ENCODE measurements at regions not wholly inside any gene's neighbourhood (a gene's known extent, or its start where the extent isn't known, plus 50 kb on each side); places are given as distances from the start of the nearest gene placed in this dataset.
A peak's percentile ranks its signal among the peaks of the same experiment; 100 is the strongest.

DNA sequence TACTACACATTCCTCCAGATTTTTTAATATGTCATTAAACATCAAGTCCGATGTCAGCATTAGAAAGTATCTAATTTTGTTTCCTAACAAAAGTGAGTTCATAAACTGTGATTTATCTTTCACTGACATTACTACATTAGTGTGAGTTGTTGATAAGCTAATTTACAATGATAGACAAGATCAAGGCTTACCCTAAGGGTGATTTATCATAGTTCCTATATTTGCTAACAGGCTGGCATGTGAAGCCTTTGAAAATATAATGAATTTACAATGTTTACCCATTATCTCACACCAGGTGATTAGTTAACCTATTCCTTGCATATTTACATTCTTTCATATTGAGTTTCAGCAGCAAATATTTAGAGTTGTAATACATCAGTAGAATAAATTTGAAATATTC, 1096.9 kb upstream of the NUDT12 start:
- Histone ChIP-seq H3K4me1 (ENCODE audit: control insufficient read depth, extremely low read depth, insufficient read depth, low read length) (peaks cover 10% of the 10 kb centered on the region), H3K4me3 (replicated peaks in 1 of 3; ENCODE audit: insufficient read depth in 1 of 3, low read depth in 1 of 3, low read length in 3 of 3) (no peak overlapping the region), H3K36me3 (ENCODE audit: control insufficient read depth in 2 of 2, extremely low read depth in 1 of 2, insufficient read depth in 2 of 2, low read length in 2 of 2) (no peaks in the 10 kb centered on the region), H3K27ac (ENCODE audit: insufficient read depth, low read depth, low read length) (peak overlapping the region; percentile 13), H3K4me2 (ENCODE audit: insufficient read depth, low read length) (no peak overlapping the region), H3K9me3 (replicated peaks; ENCODE audit: control insufficient read depth, insufficient read depth, low read length) (no peaks in the 10 kb centered on the region), H2AFZ (ENCODE audit: low read depth, low read length) (no peak overlapping the region), H3K9ac (replicated peaks; ENCODE audit: extremely low read depth, insufficient read depth, low read length) (no peak overlapping the region), H3K27me3 (ENCODE audit: control insufficient read depth in 2 of 2, insufficient read depth in 2 of 2, low read length in 2 of 2) (no peaks in the 10 kb centered on the region), H3K9me1 (replicated peaks; ENCODE audit: control insufficient read depth, extremely low read depth, insufficient read depth, low read length) (no peaks in the 10 kb centered on the region), H4K20me1 (replicated peaks; ENCODE audit: control insufficient read depth, extremely low read depth, insufficient read depth, low read length) (no peaks in the 10 kb centered on the region), H3K79me2 (ENCODE audit: control insufficient read depth, insufficient read depth, low read length) (no peaks in the 10 kb centered on the region)
- intact Hi-C loops (cut with micrococcal nuclease) (no loop called here), dilution Hi-C loops (cut with MboI; ENCODE audit: extremely low pct_ligation_motif_present, low sequenced_read_pairs) (no loop called here)
- FAIRE-seq (no peak), DNase-seq (ENCODE audit: low read depth, low spot score) (no peak)
- POLR2A ChIA-PET = no interaction called here
- TF ChIP-seq GATA2 (IDR thresholded peaks at IDR 0.05; ENCODE audit: insufficient read depth, insufficient read length, low read depth, low read length) (no peak), POLR2AphosphoS5 (IDR thresholded peaks at IDR 0.05; ENCODE audit: insufficient read depth, low read depth, low read length) (no peak), POLR2A (IDR thresholded peaks at IDR 0.05; ENCODE audit: low read depth, low read length) (no peak), EZH2 (IDR thresholded peaks at IDR 0.05; ENCODE audit: borderline replicate concordance, low read depth, low read length, severe bottlenecking) (no peak), JUN (IDR thresholded peaks at IDR 0.05; ENCODE audit: borderline replicate concordance, insufficient read depth, insufficient read length, low read depth) (no peak), MYC (IDR thresholded peaks at IDR 0.05; ENCODE audit: low read depth, low read length) (no peak), MAX (IDR thresholded peaks at IDR 0.05; ENCODE audit: insufficient read depth, insufficient read length) (no peak)
- TF ChIP-seq, protein P1, sequence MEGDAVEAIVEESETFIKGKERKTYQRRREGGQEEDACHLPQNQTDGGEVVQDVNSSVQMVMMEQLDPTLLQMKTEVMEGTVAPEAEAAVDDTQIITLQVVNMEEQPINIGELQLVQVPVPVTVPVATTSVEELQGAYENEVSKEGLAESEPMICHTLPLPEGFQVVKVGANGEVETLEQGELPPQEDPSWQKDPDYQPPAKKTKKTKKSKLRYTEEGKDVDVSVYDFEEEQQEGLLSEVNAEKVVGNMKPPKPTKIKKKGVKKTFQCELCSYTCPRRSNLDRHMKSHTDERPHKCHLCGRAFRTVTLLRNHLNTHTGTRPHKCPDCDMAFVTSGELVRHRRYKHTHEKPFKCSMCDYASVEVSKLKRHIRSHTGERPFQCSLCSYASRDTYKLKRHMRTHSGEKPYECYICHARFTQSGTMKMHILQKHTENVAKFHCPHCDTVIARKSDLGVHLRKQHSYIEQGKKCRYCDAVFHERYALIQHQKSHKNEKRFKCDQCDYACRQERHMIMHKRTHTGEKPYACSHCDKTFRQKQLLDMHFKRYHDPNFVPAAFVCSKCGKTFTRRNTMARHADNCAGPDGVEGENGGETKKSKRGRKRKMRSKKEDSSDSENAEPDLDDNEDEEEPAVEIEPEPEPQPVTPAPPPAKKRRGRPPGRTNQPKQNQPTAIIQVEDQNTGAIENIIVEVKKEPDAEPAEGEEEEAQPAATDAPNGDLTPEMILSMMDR (IDR thresholded peaks at IDR 0.05; ENCODE audit: extremely low read depth in 1 of 2, insufficient read depth in 1 of 2, low read depth in 1 of 2, low read length in 2 of 2) = no peak
- CTCF ChIA-PET = interaction anchor here (1.4 kb wide), 1 partner anchor 12 kb away, joined by 3 read pairs; no protein-coding TSS in a partner anchor
- BruUV-seq (replicated peaks) = TSS peak; percentile 84

All from endothelial cell of umbilical vein (primary cell).